ENCODE measurements at regions not wholly inside any gene's neighbourhood (a gene's known extent, or its start where the extent isn't known, plus 50 kb on each side); places are given as distances from the start of the nearest gene placed in this dataset.

DNA sequence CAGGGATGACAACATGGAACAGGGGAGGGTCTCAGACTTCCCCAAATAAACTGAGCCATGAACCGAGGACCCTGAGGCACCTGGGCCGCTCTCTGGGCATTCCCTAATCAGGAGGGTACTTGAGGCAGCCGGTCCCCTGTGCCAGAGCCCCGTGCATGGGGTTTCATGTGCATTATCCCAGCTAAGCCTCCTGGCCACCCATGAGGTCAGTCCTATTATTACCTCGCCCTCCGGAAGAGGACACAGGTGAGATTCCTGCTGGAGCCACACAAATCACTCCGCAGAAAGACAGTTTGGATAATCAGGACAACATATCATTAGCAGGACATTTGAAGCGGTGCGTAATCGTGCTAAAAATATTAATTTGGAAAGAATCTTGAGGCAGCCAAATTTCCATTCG is 274.0 kb downstream of the PARN start (continued):
- TF ChIP-seq, protein P1, sequence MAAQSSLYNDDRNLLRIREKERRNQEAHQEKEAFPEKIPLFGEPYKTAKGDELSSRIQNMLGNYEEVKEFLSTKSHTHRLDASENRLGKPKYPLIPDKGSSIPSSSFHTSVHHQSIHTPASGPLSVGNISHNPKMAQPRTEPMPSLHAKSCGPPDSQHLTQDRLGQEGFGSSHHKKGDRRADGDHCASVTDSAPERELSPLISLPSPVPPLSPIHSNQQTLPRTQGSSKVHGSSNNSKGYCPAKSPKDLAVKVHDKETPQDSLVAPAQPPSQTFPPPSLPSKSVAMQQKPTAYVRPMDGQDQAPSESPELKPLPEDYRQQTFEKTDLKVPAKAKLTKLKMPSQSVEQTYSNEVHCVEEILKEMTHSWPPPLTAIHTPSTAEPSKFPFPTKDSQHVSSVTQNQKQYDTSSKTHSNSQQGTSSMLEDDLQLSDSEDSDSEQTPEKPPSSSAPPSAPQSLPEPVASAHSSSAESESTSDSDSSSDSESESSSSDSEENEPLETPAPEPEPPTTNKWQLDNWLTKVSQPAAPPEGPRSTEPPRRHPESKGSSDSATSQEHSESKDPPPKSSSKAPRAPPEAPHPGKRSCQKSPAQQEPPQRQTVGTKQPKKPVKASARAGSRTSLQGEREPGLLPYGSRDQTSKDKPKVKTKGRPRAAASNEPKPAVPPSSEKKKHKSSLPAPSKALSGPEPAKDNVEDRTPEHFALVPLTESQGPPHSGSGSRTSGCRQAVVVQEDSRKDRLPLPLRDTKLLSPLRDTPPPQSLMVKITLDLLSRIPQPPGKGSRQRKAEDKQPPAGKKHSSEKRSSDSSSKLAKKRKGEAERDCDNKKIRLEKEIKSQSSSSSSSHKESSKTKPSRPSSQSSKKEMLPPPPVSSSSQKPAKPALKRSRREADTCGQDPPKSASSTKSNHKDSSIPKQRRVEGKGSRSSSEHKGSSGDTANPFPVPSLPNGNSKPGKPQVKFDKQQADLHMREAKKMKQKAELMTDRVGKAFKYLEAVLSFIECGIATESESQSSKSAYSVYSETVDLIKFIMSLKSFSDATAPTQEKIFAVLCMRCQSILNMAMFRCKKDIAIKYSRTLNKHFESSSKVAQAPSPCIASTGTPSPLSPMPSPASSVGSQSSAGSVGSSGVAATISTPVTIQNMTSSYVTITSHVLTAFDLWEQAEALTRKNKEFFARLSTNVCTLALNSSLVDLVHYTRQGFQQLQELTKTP (IDR thresholded peaks at IDR 0.05; ENCODE audit: low read depth in 1 of 2, partially characterized antibody in 2 of 2) = no peak
- TF ChIP-seq, protein P2, sequence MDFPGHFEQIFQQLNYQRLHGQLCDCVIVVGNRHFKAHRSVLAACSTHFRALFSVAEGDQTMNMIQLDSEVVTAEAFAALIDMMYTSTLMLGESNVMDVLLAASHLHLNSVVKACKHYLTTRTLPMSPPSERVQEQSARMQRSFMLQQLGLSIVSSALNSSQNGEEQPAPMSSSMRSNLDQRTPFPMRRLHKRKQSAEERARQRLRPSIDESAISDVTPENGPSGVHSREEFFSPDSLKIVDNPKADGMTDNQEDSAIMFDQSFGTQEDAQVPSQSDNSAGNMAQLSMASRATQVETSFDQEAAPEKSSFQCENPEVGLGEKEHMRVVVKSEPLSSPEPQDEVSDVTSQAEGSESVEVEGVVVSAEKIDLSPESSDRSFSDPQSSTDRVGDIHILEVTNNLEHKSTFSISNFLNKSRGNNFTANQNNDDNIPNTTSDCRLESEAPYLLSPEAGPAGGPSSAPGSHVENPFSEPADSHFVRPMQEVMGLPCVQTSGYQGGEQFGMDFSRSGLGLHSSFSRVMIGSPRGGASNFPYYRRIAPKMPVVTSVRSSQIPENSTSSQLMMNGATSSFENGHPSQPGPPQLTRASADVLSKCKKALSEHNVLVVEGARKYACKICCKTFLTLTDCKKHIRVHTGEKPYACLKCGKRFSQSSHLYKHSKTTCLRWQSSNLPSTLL (IDR thresholded peaks at IDR 0.05) = no peak
- TF ChIP-seq MCM2 (IDR thresholded peaks at IDR 0.05; ENCODE audit: low read depth) (no peak), KLF16 (IDR thresholded peaks at IDR 0.05) (no peak), ELF4 (CRISPR knock-in tag; IDR thresholded peaks at IDR 0.05) (no peak), KDM1A (IDR thresholded peaks at IDR 0.05) (no peak), ZNF212 (CRISPR knock-in tag; IDR thresholded peaks at IDR 0.05) (no peak)
- TF ChIP-seq, protein P3, sequence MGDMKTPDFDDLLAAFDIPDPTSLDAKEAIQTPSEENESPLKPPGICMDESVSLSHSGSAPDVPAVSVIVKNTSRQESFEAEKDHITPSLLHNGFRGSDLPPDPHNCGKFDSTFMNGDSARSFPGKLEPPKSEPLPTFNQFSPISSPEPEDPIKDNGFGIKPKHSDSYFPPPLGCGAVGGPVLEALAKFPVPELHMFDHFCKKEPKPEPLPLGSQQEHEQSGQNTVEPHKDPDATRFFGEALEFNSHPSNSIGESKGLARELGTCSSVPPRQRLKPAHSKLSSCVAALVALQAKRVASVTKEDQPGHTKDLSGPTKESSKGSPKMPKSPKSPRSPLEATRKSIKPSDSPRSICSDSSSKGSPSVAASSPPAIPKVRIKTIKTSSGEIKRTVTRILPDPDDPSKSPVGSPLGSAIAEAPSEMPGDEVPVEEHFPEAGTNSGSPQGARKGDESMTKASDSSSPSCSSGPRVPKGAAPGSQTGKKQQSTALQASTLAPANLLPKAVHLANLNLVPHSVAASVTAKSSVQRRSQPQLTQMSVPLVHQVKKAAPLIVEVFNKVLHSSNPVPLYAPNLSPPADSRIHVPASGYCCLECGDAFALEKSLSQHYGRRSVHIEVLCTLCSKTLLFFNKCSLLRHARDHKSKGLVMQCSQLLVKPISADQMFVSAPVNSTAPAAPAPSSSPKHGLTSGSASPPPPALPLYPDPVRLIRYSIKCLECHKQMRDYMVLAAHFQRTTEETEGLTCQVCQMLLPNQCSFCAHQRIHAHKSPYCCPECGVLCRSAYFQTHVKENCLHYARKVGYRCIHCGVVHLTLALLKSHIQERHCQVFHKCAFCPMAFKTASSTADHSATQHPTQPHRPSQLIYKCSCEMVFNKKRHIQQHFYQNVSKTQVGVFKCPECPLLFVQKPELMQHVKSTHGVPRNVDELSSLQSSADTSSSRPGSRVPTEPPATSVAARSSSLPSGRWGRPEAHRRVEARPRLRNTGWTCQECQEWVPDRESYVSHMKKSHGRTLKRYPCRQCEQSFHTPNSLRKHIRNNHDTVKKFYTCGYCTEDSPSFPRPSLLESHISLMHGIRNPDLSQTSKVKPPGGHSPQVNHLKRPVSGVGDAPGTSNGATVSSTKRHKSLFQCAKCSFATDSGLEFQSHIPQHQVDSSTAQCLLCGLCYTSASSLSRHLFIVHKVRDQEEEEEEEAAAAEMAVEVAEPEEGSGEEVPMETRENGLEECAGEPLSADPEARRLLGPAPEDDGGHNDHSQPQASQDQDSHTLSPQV (IDR thresholded peaks at IDR 0.05) = no peak
